Astrocyte of the cerebellum (primary cell): ENCODE measurements at regions not wholly inside any gene's neighbourhood (a gene's known extent, or its start where the extent isn't known, plus 50 kb on each side); places are given as distances from the start of the nearest gene placed in this dataset.

Source experiments
- DNase-seq: peaks from one replicate; pipeline ENCODE4 v3.0.0-alpha.2; 2011; ENCODE audit warnings: low read depth
- H3K4me3 ChIP-seq: 2 replicates; pipeline ENCODE4 v1.5.1; 2011; ENCODE audit warnings: mild to moderate bottlenecking, low read depth, low read length, moderate library complexity
- in situ Hi-C: cut with HindIII; loops from 2 replicates; pipeline ENCODE4 v1.10.0; 2017; ENCODE audit warnings: low sequenced_read_pairs
- TF ChIP-seq, protein P1 (sequence below): IDR thresholded peaks from 2 replicates; pipeline ENCODE4 v1.5.1; 2012; ENCODE audit warnings: low read length, low read depth, moderate library complexity, mild to moderate bottlenecking; ENCODE audit errors: missing control alignments

DNA sequence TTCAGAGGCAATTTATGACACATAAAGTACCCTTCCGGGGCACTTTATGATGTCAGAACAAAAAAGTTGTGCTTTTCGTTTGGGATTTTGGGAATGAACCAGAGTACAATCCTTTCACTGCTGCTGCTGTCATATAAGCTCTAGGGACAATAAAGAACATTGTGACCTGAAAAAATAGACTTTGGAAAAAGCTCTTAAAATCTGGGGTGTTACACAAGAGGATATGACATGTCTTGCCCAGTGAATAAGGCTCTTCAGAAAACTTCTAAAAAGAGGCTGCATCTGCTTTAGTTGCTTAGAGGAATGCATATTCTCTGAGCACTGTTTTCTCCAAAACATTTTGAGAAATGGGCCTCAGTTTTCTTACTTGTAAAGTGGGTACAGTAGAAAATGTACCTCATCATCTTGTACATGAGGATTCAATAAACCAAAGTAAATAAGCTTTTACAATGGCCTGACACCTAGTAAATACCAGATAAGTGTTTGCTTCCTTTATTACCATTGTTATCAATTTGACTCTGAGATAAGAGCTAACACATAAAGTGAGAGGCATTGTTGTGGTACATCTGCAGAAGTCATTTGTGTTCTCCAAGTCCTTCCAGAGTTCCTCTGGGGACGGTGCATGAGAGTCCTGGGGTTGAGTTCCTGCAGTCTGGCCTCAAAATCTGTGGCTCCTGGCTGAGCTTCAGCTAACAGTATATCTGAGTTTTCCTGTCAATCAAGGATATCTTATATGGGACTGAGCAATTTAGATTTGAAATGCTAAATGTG, 67.4 kb upstream of the EDNRB start:
- no peak overlapping the region for H3K4me3 ChIP-seq
- no peak for DNase-seq
- in situ Hi-C loops, result no loop called here
- TF ChIP-seq, protein P1, sequence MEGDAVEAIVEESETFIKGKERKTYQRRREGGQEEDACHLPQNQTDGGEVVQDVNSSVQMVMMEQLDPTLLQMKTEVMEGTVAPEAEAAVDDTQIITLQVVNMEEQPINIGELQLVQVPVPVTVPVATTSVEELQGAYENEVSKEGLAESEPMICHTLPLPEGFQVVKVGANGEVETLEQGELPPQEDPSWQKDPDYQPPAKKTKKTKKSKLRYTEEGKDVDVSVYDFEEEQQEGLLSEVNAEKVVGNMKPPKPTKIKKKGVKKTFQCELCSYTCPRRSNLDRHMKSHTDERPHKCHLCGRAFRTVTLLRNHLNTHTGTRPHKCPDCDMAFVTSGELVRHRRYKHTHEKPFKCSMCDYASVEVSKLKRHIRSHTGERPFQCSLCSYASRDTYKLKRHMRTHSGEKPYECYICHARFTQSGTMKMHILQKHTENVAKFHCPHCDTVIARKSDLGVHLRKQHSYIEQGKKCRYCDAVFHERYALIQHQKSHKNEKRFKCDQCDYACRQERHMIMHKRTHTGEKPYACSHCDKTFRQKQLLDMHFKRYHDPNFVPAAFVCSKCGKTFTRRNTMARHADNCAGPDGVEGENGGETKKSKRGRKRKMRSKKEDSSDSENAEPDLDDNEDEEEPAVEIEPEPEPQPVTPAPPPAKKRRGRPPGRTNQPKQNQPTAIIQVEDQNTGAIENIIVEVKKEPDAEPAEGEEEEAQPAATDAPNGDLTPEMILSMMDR, result no peak

DNA sequence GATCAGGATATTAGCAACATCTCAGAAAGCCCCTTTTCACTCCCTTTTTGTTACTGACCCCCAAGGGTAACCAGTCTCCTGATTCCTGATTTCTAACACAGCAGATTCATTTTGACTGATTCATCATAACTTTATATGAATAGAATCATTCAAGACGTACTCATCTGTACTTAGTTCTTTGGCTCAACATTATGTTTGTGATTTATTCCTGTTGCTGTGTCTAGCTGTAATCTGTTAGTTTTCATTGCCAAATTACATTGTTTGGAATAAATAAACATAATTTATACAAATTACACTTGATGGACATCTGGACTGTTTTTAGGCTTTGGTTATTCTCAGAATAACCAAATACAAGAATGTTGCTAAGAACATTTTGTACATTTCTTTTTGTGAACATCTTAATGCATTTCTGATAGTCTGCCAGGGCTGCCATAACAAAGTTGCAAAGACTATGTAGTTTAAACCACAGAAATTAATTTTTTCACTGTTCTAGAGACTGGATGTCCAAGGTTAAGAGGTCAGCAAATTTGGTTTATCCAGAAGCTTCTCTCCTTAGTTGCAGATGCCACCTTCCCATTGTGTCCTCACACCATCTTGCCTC, 62.8 kb upstream of the EDNRB start:
- DNase-seq, result no peak
- TF ChIP-seq, protein P1, result no peak

DNA sequence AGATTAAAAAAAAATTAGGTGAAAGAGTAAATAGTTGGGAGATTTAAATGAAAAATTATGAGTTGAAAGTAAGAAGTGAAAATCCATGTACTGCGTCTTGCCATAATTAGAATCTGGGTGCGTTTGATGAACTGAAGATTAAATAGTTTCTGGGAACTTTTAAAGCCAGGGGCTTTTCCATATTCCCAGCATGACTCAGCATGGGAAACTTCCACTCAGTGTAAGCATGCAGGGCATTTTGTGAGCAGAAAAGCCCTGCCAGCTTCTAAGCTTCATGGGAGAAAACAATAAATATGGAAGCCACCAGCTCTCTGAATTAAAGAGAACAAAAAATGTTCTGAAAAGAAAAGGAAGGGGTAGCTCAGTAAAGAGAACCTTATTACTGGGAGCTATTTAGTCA, 62.0 kb upstream of the EDNRB start:
- peak; percentile 59 for DNase-seq
- in situ Hi-C loops, result no loop called here
- H3K4me3 ChIP-seq, result no peak overlapping the region
- TF ChIP-seq, protein P1, result no peak

More for the DNA sequence above, 62.8 kb upstream of the EDNRB start:
- no peak overlapping the region for H3K4me3 ChIP-seq
- in situ Hi-C loops, result no loop called here

DNA sequence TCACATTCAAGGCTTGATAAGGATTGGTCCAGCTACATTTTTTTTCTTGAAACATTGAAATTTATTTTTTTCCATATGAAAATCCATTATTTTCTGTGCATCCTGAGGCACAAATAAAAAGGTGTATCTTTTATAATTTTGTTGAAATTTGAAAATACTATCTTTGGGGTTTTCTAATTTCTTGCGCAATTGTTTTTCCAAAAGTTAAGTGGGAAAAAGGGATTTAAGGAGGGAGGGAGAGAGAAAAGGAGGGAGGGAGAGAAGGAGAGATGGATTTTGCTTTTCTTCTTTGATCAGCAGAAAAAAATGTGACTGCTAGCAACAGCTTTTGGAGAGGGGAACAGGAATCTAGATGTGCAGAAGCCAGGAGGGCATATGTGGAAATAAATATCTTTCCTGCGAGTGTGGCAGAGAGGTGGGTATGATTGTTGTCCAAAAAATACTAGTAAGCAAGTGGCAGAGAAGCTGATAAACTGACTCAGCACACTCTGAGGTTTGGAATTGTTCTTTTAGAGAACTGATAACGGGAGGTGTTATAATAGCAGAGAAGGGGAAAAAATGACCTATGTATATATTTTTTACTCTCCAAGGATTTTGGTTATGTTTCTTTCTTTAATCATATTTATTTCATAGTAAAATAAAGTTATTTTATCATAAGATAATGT, 61.2 kb upstream of the EDNRB start:
- no peak for DNase-seq
- H3K4me3 ChIP-seq, result no peak overlapping the region
- in situ Hi-C loops, result no loop called here
- TF ChIP-seq, protein P1, result no peak

DNA sequence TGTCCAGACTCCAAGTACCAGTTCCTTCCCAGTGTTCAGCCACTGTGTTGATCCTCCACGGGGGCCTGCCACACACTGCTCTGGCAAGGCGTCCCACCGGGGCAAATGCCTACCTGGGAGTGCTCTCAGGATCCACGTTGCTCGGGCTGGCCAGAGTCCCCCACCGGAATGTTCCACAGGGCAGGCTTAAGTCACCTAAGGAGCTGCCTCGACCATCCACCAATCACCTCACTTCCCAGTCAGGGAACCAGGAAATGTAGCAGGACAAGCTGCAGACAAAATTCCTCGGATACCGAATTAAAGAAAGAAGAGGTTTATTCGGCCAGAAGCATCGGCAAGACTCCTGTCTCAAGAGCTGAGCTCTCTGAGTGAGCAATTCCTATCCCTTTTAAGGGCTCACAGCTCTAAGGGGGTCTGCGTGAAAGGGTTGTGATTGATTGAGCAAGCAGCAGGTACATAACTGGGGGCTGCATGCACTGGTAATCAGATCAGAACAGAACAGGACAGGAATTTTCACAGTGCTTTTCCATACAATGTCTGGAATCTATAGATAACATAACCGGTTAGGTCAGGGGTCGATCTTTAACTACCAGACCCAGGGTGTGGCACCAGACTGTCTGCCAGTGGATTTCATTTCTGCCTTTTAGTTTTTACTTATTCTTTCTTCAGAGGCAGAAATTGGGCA, 56.9 kb upstream of the EDNRB start:
- TF ChIP-seq, protein P1, result no peak
- H3K4me3 ChIP-seq, result no peak overlapping the region
- no peak for DNase-seq
- in situ Hi-C loops, result no loop called here

DNA sequence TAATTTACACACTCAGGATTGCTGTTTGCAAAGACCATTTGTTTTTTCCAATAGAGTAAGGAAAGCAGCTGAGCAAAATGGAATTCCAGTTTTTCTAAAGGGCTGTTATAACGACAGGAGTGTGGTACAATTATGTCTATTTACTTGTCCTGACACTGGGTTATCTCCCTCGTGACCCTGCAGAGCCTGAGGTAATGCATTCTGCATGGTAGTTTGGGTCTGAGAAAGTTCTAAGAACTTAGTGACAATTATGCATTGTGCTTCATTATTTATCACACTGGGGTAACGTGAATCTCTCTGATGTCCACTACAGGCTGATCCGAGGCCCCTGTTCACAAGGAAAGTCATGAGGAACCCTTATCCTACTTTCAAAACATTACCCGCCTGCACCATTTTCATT, 50.7 kb upstream of the EDNRB start:
- in situ Hi-C loops, result no loop called here
- TF ChIP-seq, protein P1, result no peak
- DNase-seq, result no peak
- no peak overlapping the region for H3K4me3 ChIP-seq
